ENCODE measurements at regions not wholly inside any gene's neighbourhood (a gene's known extent, or its start where the extent isn't known, plus 50 kb on each side); places are given as distances from the start of the nearest gene placed in this dataset.

DNA sequence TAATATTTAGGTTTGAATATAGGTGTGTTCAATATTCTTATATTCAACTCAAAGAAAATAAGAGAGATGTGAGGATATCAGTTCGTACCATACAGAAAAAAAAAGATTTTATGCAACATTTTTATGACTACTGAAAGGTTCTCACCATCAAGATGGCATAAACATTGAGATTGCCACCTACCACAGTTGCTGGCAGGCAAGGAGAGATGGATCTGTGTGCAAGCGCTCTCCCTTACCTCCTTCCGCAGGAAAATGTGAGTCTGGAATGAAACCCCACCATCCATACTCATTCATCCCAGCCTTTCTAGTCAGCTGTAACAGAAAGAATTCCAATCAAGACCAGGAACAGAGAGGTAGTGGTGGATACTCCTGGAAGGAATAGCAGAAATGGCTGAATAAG, 376.9 kb downstream of the PPP3CA start:
- WGBS, 2 donors, result 80 to 93% methylated on average over 3 of the region's 3 CpGs
- no peak for TF ChIP-seq CTCF (IDR thresholded peaks at IDR 0.05)
- intact Hi-C loops (cut with DNase I), result no loop called here
- ATAC-seq, result no peak
- Histone ChIP-seq H3K36me3 (no peaks in the 10 kb centered on the region), H3K27me3 (no peaks in the 10 kb centered on the region), H3K9me3 (no peaks in the 10 kb centered on the region), H3K4me3 (no peak overlapping the region), H3K4me1 (no peaks in the 10 kb centered on the region), H3K27ac (no peak overlapping the region)
- DNase-seq, result no peak
- FAIRE-seq, result no peak

GRCh38 chr4:100969925-100970324, 377.4 kb downstream of the PPP3CA start:
- H3K9me3 ChIP-seq, result no peaks in the 10 kb centered on the region
- H3K27me3 ChIP-seq, result no peaks in the 10 kb centered on the region
- H3K36me3 ChIP-seq, result no peaks in the 10 kb centered on the region
- no peak overlapping the region for H3K27ac ChIP-seq
- no peak for ATAC-seq
- H3K4me3 ChIP-seq, result no peak overlapping the region
- intact Hi-C loops (cut with DNase I), result no loop called here
- TF ChIP-seq CTCF (IDR thresholded peaks at IDR 0.05), result no peak
- DNase-seq, result no peak
- FAIRE-seq, result no peak
- H3K4me1 ChIP-seq, result no peaks in the 10 kb centered on the region

DNA sequence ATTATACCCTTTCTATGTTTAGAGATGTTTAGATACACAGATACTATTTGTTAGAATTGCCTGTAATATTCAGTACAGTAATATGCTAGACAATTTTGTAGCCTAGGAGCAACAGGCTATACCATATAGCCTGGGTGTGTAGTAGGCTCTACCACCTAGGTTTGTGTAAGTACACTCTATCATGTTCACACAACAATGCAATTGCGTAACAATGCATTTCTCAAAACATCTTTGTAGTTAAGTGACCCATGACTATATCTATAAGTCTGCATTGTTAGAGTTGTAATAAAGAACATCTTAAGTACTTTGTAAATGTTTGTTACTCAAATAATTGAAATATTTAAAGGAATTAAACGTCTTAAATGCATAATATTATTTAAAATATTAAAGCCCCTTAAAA, 379.3 kb downstream of the PPP3CA start:
- ATAC-seq, result no peak
- intact Hi-C loops (cut with DNase I), result no loop called here
- no peak overlapping the region for H3K4me3 ChIP-seq
- TF ChIP-seq CTCF (IDR thresholded peaks at IDR 0.05), result no peak
- no peak for FAIRE-seq
- no peaks in the 10 kb centered on the region for H3K9me3 ChIP-seq
- no peak overlapping the region for H3K27ac ChIP-seq
- DNase-seq, result no peak
- no peaks in the 10 kb centered on the region for H3K27me3 ChIP-seq
- H3K36me3 ChIP-seq, result no peaks in the 10 kb centered on the region
- H3K4me1 ChIP-seq, result no peaks in the 10 kb centered on the region
- 55 to 68% methylated on average over 2 of the region's 2 CpGs for WGBS, 2 donors

DNA sequence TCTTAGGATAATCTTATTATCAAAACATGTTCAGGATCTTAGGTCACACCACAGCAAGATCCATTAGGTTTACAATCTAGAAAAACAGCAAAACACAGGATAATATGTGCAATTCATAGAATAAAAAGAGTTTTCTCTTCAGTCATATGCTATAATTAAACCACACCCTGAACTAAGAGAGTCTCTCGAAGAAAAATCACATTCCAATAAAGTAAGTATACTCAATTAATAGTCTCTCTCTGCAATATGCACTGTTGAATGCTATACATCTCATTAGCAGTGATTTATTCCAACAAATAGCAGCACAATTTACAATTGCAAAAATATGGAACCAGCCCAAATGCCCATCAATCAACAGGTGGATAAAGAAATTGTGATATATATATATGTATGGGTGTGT, 383.7 kb downstream of the PPP3CA start:
- Histone ChIP-seq H3K4me1 (no peaks in the 10 kb centered on the region), H3K36me3 (no peaks in the 10 kb centered on the region), H3K4me3 (no peak overlapping the region), H3K27ac (no peak overlapping the region), H3K9me3 (no peaks in the 10 kb centered on the region), H3K27me3 (no peaks in the 10 kb centered on the region)
- no peak for TF ChIP-seq CTCF (IDR thresholded peaks at IDR 0.05)
- FAIRE-seq (no peak), DNase-seq (no peak), ATAC-seq (no peak)
- intact Hi-C loops (cut with DNase I), result no loop called here
- WGBS, 2 donors, result 72 to 85% methylated on average over 1 of the region's 1 CpG

- no peak for TF ChIP-seq CTCF (IDR thresholded peaks at IDR 0.05)
- DNase-seq, result no peak
Measured at GRCh38 chr4:100962698-100963097, 384.6 kb downstream of the PPP3CA start.

More at GRCh38 chr4:100962698-100963097, 384.6 kb downstream of the PPP3CA start:
- no peak overlapping the region for H3K27ac ChIP-seq
- intact Hi-C loops (cut with DNase I), result no loop called here
- H3K27me3 ChIP-seq, result no peaks in the 10 kb centered on the region
- no peak for FAIRE-seq
- no peak overlapping the region for H3K4me3 ChIP-seq
- no peaks in the 10 kb centered on the region for H3K4me1 ChIP-seq
- no peak for ATAC-seq
- H3K36me3 ChIP-seq, result no peaks in the 10 kb centered on the region
- no peaks in the 10 kb centered on the region for H3K9me3 ChIP-seq
